Natural killer cell (primary cell): ENCODE measurements at regions not wholly inside any gene's neighbourhood (a gene's known extent, or its start where the extent isn't known, plus 50 kb on each side); places are given as distances from the start of the nearest gene placed in this dataset.

ENCODE experiments used
- ATAC-seq, 3 donors: fragments of 150-1000 bp in 2 of 3; fragments of 200-7000 bp in 1 of 3; cut with Tn5 transposase; 1 replicate in 1 of 3; 2 replicates in 2 of 3; pipeline ENCODE4 v1.10.0; 2021; ENCODE audit warnings: mild to moderate bottlenecking in 2 of 3, moderate library complexity in 2 of 3
- DNase-seq, 2 donors: peaks; one replicate each; pipeline versions ENCODE4 v3.0.0 to v3.0.0-alpha.2; 2013 to 2021; ENCODE audit warnings: mixed read lengths in 1 of 2
- H3K27ac ChIP-seq: one replicate; pipeline ENCODE4 v1.5.1; 2013; ENCODE audit warnings: mild to moderate bottlenecking, low read length
- H3K27me3 ChIP-seq: one replicate; pipeline ENCODE4 v1.6.1; 2013; ENCODE audit warnings: low read length; ENCODE audit not compliant: control insufficient read depth, insufficient read depth
- H3K36me3 ChIP-seq: one replicate; pipeline ENCODE4 v1.6.1; 2013; ENCODE audit warnings: low read length; ENCODE audit not compliant: control insufficient read depth, insufficient read depth
- H3K4me1 ChIP-seq: one replicate; pipeline ENCODE4 v1.6.1; 2013; ENCODE audit warnings: low read length; ENCODE audit not compliant: control insufficient read depth, insufficient read depth
- H3K4me3 ChIP-seq: one replicate; pipeline ENCODE4 v1.5.1; 2013; ENCODE audit warnings: low read length
- H3K9me3 ChIP-seq: one replicate; pipeline ENCODE4 v1.6.1; 2013; ENCODE audit warnings: low read length; ENCODE audit not compliant: control insufficient read depth, insufficient read depth
- H3K27ac Mint-ChIP-seq, 2 donors: one replicate each; pipeline ENCODE4 v1.8.0; 2022; ENCODE audit warnings: mild to moderate bottlenecking in 2 of 2, mixed read lengths in 2 of 2, moderate library complexity in 1 of 2
- H3K27me3 Mint-ChIP-seq, 2 donors: one replicate each; pipeline ENCODE4 v1.8.0; 2022; ENCODE audit warnings: low read depth in 2 of 2, mixed read lengths in 2 of 2
- H3K36me3 Mint-ChIP-seq: one replicate; pipeline ENCODE4 v1.8.0; 2022; ENCODE audit warnings: mixed read lengths
- H3K4me1 Mint-ChIP-seq, 2 donors: one replicate each; pipeline ENCODE4 v1.8.0; 2022; ENCODE audit warnings: mixed read lengths in 2 of 2
- H3K4me3 Mint-ChIP-seq: one replicate; pipeline ENCODE4 v1.8.0; 2022; ENCODE audit warnings: mild to moderate bottlenecking, moderate library complexity, mixed read lengths
- H3K9me3 Mint-ChIP-seq, 2 donors: one replicate each; pipeline ENCODE4 v1.8.0; 2022; ENCODE audit warnings: mixed read lengths in 2 of 2
- CTCF ChIP-seq: fragments of 200-600 bp; IDR thresholded peaks from one replicate; pipeline ENCODE4 v1.8.0; 2022; ENCODE audit warnings: antibody characterized with exemption
- WGBS: methylation state at CpG from one replicate; pipeline ENCODE4 v1.1.7; 2013; ENCODE audit warnings: missing lambda C conversion rate; ENCODE audit not compliant: insufficient coverage; 5-methylcytosine and 5-hydroxymethylcytosine counted together
- intact Hi-C: fragments of 100-400 bp; cut with micrococcal nuclease; formaldehyde crosslinking; loops from one replicate; pipeline ENCODE4 v1.14.2; 2022

GRCh38 chr2:126776692-126777619 is 121.0 kb downstream of the GYPC start:
- ATAC-seq = peak; percentile 88 to 95 (median 93)
- H3K36me3 ChIP-seq = no peaks in the 10 kb centered on the region
- peak; percentile 97 for TF ChIP-seq CTCF
- peak overlapping the region; percentile 99 for H3K4me3 Mint-ChIP-seq
- H3K9me3 Mint-ChIP-seq = no peaks in the 10 kb centered on the region
- H3K9me3 ChIP-seq = no peaks in the 10 kb centered on the region
- peak overlapping the region; percentile 74 to 86 for H3K27ac Mint-ChIP-seq
- H3K27me3 Mint-ChIP-seq = peaks cover 6 to 16% of the 10 kb centered on the region in 2 donors
- peaks cover 11 to 13% of the 10 kb centered on the region in 2 donors for H3K4me1 Mint-ChIP-seq
- peak; percentile 74 to 89 for DNase-seq
- H3K4me3 ChIP-seq = peak overlapping the region; percentile 70
- peak overlapping the region; percentile 9 for H3K27ac ChIP-seq
- H3K4me1 ChIP-seq = peaks cover 12% of the 10 kb centered on the region
- intact Hi-C loops = loop anchor here (1.0 to 10.0 kb wide), 2 partner anchors 249 to 382 kb away; no protein-coding TSS in a partner anchor
- no peaks in the 10 kb centered on the region for H3K36me3 Mint-ChIP-seq
- H3K27me3 ChIP-seq = no peaks in the 10 kb centered on the region
- under 1% methylated on average over 68 of the region's 68 CpGs for WGBS

- Mint-ChIP-seq H3K36me3 (no peaks in the 10 kb centered on the region), H3K4me3 (peak overlapping the region; percentile 99), H3K9me3 (no peaks in the 10 kb centered on the region), H3K27me3 (peaks cover 6 to 20% of the 10 kb centered on the region in 2 donors), H3K4me1 (peaks cover 11 to 13% of the 10 kb centered on the region in 2 donors), H3K27ac (peak overlapping the region; percentile 74 to 86)
- H3K9me3 ChIP-seq = no peaks in the 10 kb centered on the region
- intact Hi-C loops = loop anchor here (1.0 to 10.0 kb wide), 2 partner anchors 249 to 383 kb away; no protein-coding TSS in a partner anchor
- TF ChIP-seq CTCF = no peak
- peak overlapping the region; percentile 70 for H3K4me3 ChIP-seq
- no peaks in the 10 kb centered on the region for H3K36me3 ChIP-seq
- H3K27ac ChIP-seq = no peak overlapping the region
- H3K27me3 ChIP-seq = no peaks in the 10 kb centered on the region
- peaks cover 12% of the 10 kb centered on the region for H3K4me1 ChIP-seq
- peak in 1 of 3 donors; percentile 4 for ATAC-seq
- DNase-seq = no peak
- WGBS = 37% methylated on average over 3 of the region's 3 CpGs
Measured at GRCh38 chr2:126777620-126777978, 121.1 kb upstream of the TEX51 start.

GRCh38 chr2:126778561-126779501 is 119.9 kb upstream of the TEX51 start:
- ATAC-seq (no peak), DNase-seq (no peak)
- no peak for TF ChIP-seq CTCF
- no peaks in the 10 kb centered on the region for H3K27me3 ChIP-seq
- H3K4me1 ChIP-seq = peaks cover 12% of the 10 kb centered on the region
- Mint-ChIP-seq H3K9me3 (no peaks in the 10 kb centered on the region), H3K4me1 (peaks cover 11 to 13% of the 10 kb centered on the region in 2 donors), H3K4me3 (peak overlapping the region; percentile 49), H3K27ac (no peak overlapping the region), H3K36me3 (no peaks in the 10 kb centered on the region), H3K27me3 (peaks cover 6 to 20% of the 10 kb centered on the region in 2 donors)
- 74% methylated on average over 14 of the region's 14 CpGs for WGBS
- H3K36me3 ChIP-seq = no peaks in the 10 kb centered on the region
- intact Hi-C loops = loop anchor here (10.0 kb wide), 1 partner anchor 384 kb away; no protein-coding TSS in a partner anchor
- no peak overlapping the region for H3K4me3 ChIP-seq
- H3K27ac ChIP-seq = no peak overlapping the region
- no peaks in the 10 kb centered on the region for H3K9me3 ChIP-seq
